ENCODE measurements at regions not wholly inside any gene's neighbourhood (a gene's known extent, or its start where the extent isn't known, plus 50 kb on each side); places are given as distances from the start of the nearest gene placed in this dataset.

DNA sequence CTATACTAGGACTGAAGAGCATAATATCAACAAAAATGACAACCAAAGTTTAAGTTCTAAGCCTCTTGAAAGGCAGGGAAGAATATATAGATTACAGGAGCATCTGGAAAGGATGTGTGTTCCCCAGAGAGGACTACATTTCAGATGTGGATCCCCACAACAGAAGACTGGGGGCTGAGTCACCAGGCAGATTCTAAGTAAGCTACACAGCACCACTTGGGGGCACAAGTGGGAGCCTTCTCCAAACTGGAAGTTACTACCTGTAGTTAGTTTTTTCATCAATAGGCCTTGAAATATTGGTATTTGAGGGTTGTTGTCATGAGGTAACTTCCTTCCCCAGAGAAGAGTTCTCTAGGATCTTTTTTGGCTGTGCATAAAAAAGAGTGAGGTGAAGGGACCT, 836.1 kb downstream of the NLGN4Y start:
- no peaks in the 10 kb centered on the region for H3K79me2 ChIP-seq (ENCODE audit: insufficient read depth, low read length)
- H3K4me2 ChIP-seq (ENCODE audit: low read length) = no peak overlapping the region
- no peaks in the 10 kb centered on the region for H3F3A ChIP-seq (ENCODE audit: insufficient read depth, low read length)
- H3K9me2 ChIP-seq (ENCODE audit: low read depth, low read length) = no peaks in the 10 kb centered on the region
- H3K4me3 ChIP-seq (ENCODE audit: low read depth, low read length, poor library complexity, severe bottlenecking) = no peak overlapping the region
- no peak overlapping the region for H2AFZ ChIP-seq (ENCODE audit: low read length)
- no peak for TF ChIP-seq EZH2 (IDR thresholded peaks at IDR 0.05; ENCODE audit: borderline replicate concordance, low read length)
- TF ChIP-seq, protein P1, sequence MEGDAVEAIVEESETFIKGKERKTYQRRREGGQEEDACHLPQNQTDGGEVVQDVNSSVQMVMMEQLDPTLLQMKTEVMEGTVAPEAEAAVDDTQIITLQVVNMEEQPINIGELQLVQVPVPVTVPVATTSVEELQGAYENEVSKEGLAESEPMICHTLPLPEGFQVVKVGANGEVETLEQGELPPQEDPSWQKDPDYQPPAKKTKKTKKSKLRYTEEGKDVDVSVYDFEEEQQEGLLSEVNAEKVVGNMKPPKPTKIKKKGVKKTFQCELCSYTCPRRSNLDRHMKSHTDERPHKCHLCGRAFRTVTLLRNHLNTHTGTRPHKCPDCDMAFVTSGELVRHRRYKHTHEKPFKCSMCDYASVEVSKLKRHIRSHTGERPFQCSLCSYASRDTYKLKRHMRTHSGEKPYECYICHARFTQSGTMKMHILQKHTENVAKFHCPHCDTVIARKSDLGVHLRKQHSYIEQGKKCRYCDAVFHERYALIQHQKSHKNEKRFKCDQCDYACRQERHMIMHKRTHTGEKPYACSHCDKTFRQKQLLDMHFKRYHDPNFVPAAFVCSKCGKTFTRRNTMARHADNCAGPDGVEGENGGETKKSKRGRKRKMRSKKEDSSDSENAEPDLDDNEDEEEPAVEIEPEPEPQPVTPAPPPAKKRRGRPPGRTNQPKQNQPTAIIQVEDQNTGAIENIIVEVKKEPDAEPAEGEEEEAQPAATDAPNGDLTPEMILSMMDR (IDR thresholded peaks at IDR 0.05; ENCODE audit: low read length) = peak; percentile 20; the same call in 1 of the 2 replicates
- no peaks in the 10 kb centered on the region for H4K20me1 ChIP-seq (ENCODE audit: insufficient read depth, low read length)
- H3K36me3 ChIP-seq (ENCODE audit: insufficient read depth, low read length) = no peaks in the 10 kb centered on the region
- H3K27ac ChIP-seq (ENCODE audit: low read depth, low read length, poor library complexity, severe bottlenecking) = no peak overlapping the region
- H3K9me3 ChIP-seq (ENCODE audit: low read length) = no peaks in the 10 kb centered on the region
- H3K4me1 ChIP-seq (ENCODE audit: insufficient read depth, low read length, severe bottlenecking) = peaks cover 1% of the 10 kb centered on the region
- H3K9ac ChIP-seq (ENCODE audit: low read length) = no peak overlapping the region
- no peaks in the 10 kb centered on the region for H3K27me3 ChIP-seq (ENCODE audit: insufficient read depth, low read length)

DNA sequence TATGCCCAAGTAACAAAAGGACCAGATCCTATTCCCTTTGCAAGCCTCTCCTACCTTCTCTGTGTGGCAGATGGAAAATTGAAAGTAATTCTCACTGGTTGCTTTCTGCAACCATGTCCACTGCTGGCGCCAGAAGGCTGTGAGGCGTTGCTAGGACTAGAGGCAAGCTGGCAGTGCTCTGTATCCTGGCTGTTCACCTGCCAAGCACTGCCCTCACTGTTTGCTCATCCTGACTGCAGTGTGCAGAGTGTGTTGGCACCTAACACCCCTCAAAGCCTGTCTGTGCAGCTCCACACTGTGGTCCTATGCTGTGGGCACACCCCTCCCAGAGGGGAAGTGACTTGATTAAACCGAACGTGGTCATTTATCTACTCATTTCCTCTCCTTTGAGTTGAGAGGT, 840.7 kb downstream of the NLGN4Y start:
- H3K36me3 ChIP-seq (ENCODE audit: insufficient read depth, low read length) = no peaks in the 10 kb centered on the region
- H3K9ac ChIP-seq (ENCODE audit: low read length) = no peak overlapping the region
- H4K20me1 ChIP-seq (ENCODE audit: insufficient read depth, low read length) = no peaks in the 10 kb centered on the region
- no peak for TF ChIP-seq EZH2 (IDR thresholded peaks at IDR 0.05; ENCODE audit: borderline replicate concordance, low read length)
- TF ChIP-seq, protein P1 (IDR thresholded peaks at IDR 0.05; ENCODE audit: low read length) = no peak
- H3K4me1 ChIP-seq (ENCODE audit: insufficient read depth, low read length, severe bottlenecking) = no peaks in the 10 kb centered on the region
- no peaks in the 10 kb centered on the region for H3K9me3 ChIP-seq (ENCODE audit: low read length)
- no peak overlapping the region for H2AFZ ChIP-seq (ENCODE audit: low read length)
- H3K4me3 ChIP-seq (ENCODE audit: low read depth, low read length, poor library complexity, severe bottlenecking) = no peak overlapping the region
- no peak overlapping the region for H3K4me2 ChIP-seq (ENCODE audit: low read length)
- no peak overlapping the region for H3K27ac ChIP-seq (ENCODE audit: low read depth, low read length, poor library complexity, severe bottlenecking)
- H3K79me2 ChIP-seq (ENCODE audit: insufficient read depth, low read length) = no peaks in the 10 kb centered on the region
- H3K9me2 ChIP-seq (ENCODE audit: low read depth, low read length) = no peaks in the 10 kb centered on the region
- H3F3A ChIP-seq (ENCODE audit: insufficient read depth, low read length) = no peaks in the 10 kb centered on the region
- H3K27me3 ChIP-seq (ENCODE audit: insufficient read depth, low read length) = no peaks in the 10 kb centered on the region

DNA sequence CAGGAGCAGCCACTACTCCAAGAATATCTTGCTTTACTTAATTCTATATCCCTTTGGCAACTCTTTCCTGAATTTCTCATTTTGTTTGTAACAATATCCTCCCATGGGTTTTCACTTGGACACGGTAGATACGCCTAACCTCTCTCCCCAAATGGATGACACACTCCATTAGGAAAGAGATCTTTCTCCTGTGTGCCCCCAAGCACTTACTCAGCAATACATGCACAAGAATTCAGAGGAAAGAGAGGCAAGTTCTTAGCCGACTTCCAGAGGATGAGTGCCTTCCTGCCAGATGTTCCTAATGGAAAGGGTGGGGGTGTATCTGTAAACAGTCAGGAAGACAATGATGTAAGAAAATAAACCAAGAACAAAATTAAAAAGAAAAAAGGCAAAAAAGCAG, 844.5 kb downstream of the NLGN4Y start:
- Histone ChIP-seq H3K4me1 (ENCODE audit: insufficient read depth, low read length, severe bottlenecking) (no peaks in the 10 kb centered on the region), H3K79me2 (ENCODE audit: insufficient read depth, low read length) (no peaks in the 10 kb centered on the region), H3K27ac (ENCODE audit: low read depth, low read length, poor library complexity, severe bottlenecking) (no peak overlapping the region), H3K9ac (ENCODE audit: low read length) (no peak overlapping the region), H3K4me3 (ENCODE audit: low read depth, low read length, poor library complexity, severe bottlenecking) (no peak overlapping the region), H3K36me3 (ENCODE audit: insufficient read depth, low read length) (no peaks in the 10 kb centered on the region), H3K9me2 (ENCODE audit: low read depth, low read length) (no peaks in the 10 kb centered on the region), H3F3A (ENCODE audit: insufficient read depth, low read length) (no peaks in the 10 kb centered on the region), H2AFZ (ENCODE audit: low read length) (no peak overlapping the region), H4K20me1 (ENCODE audit: insufficient read depth, low read length) (no peaks in the 10 kb centered on the region), H3K27me3 (ENCODE audit: insufficient read depth, low read length) (no peaks in the 10 kb centered on the region), H3K9me3 (ENCODE audit: low read length) (no peaks in the 10 kb centered on the region), H3K4me2 (ENCODE audit: low read length) (no peak overlapping the region)
- no peak for TF ChIP-seq EZH2 (IDR thresholded peaks at IDR 0.05; ENCODE audit: borderline replicate concordance, low read length)
- TF ChIP-seq, protein P1 (IDR thresholded peaks at IDR 0.05; ENCODE audit: low read length) = no peak

Measured in OCI-LY1 (cell line).